ENCODE measurements at regions not wholly inside any gene's neighbourhood (a gene's known extent, or its start where the extent isn't known, plus 50 kb on each side); places are given as distances from the start of the nearest gene placed in this dataset.

GRCh38 chr16:77594799-77595596, 127.3 kb upstream of the NUDT7 start:
- DNase-seq: no peak

GRCh38 chr16:77596261-77596660, 126.1 kb upstream of the NUDT7 start:
- DNase-seq: no peak

- no peak for DNase-seq
Observed at GRCh38 chr16:77599793-77600415, 122.4 kb upstream of the NUDT7 start.

GRCh38 chr16:77600555-77600954, 121.8 kb upstream of the NUDT7 start:
- DNase-seq: no peak

- no peak for DNase-seq
Observed at GRCh38 chr16:77603656-77604055, 118.7 kb upstream of the NUDT7 start.

- DNase-seq: no peak
Observed at GRCh38 chr16:77610496-77610895, 111.8 kb upstream of the NUDT7 start.

GRCh38 chr16:77611386-77611785, 110.9 kb upstream of the NUDT7 start:
- no peak for DNase-seq

GRCh38 chr16:77612596-77612995, 109.7 kb upstream of the NUDT7 start:
- DNase-seq: no peak

GRCh38 chr16:77613095-77613494, 109.2 kb upstream of the NUDT7 start:
- no peak for DNase-seq

GRCh38 chr16:77617553-77617952, 104.8 kb upstream of the NUDT7 start:
- no peak for DNase-seq

- no peak for DNase-seq
Observed at GRCh38 chr16:77617996-77618395, 104.3 kb upstream of the NUDT7 start.

- no peak for DNase-seq
Observed at GRCh38 chr16:77618951-77619350, 103.4 kb upstream of the NUDT7 start.

- DNase-seq: no peak
Observed at GRCh38 chr16:77624085-77624484, 98.2 kb upstream of the NUDT7 start.

GRCh38 chr16:77636615-77637014, 85.7 kb upstream of the NUDT7 start:
- DNase-seq: no peak

GRCh38 chr16:77637940-77638339, 84.4 kb upstream of the NUDT7 start:
- no peak for DNase-seq

GRCh38 chr16:77643176-77643575, 79.1 kb upstream of the NUDT7 start:
- DNase-seq: no peak

- DNase-seq: no peak
Observed at GRCh38 chr16:77645764-77646163, 76.5 kb upstream of the NUDT7 start.

- no peak for DNase-seq
Observed at GRCh38 chr16:77647726-77648125, 74.6 kb upstream of the NUDT7 start.

GRCh38 chr16:77650761-77651160, 71.6 kb upstream of the NUDT7 start:
- no peak for DNase-seq

- no peak for DNase-seq
Observed at GRCh38 chr16:77652399-77652798, 69.9 kb upstream of the NUDT7 start.

- no peak for DNase-seq
Observed at GRCh38 chr16:77657016-77657415, 65.3 kb upstream of the NUDT7 start.

GRCh38 chr16:77660311-77660710, 62.0 kb upstream of the NUDT7 start:
- no peak for DNase-seq

GRCh38 chr16:77662246-77662645, 60.1 kb upstream of the NUDT7 start:
- DNase-seq: no peak

GRCh38 chr16:77663711-77664110, 58.6 kb upstream of the NUDT7 start:
- no peak for DNase-seq

- DNase-seq: no peak
Observed at GRCh38 chr16:77666771-77667170, 55.5 kb upstream of the NUDT7 start.
